ENCODE measurements at regions not wholly inside any gene's neighbourhood (a gene's known extent, or its start where the extent isn't known, plus 50 kb on each side); places are given as distances from the start of the nearest gene placed in this dataset.

- DNase-seq (no peak), ATAC-seq (no peak)
- no peaks in the 10 kb centered on the region for H3K9me3 Mint-ChIP-seq
- H3K4me1 Mint-ChIP-seq: no peaks in the 10 kb centered on the region
- no peak overlapping the region for H3K4me3 Mint-ChIP-seq
- peaks cover 5% of the 10 kb centered on the region for H3K27me3 Mint-ChIP-seq
- H3K36me3 Mint-ChIP-seq (ENCODE audit: low read depth): no peaks in the 10 kb centered on the region
- H3K27ac Mint-ChIP-seq: no peak overlapping the region
These were observed 93.1 kb upstream of the PMEPA1 start for GRCh38 chr20:57802765-57803507.

DNA sequence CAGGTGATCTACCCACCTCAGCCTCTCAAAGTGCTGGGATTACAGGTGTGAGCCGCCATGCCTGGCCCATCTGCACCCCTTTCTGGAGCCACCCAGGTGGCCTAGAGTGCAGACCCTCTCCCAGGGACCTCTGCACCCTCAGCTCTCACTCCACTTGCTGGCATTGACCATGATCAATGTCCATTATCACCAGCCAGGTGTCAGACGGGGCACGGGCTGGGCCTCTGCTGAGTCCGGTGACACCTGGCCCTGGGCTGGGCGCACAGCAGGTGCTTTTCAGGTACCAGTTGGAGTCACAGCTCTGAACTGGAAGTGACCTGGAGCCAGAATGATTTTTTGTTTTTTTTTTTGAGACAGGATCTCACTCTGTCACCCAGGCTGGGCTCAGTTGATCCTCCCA is 91.8 kb upstream of the PMEPA1 start:
- no peaks in the 10 kb centered on the region for H3K4me1 Mint-ChIP-seq

GRCh38 chr20:57800791-57801430 is 91.1 kb upstream of the PMEPA1 start:
- Mint-ChIP-seq H3K36me3 (ENCODE audit: low read depth) (no peaks in the 10 kb centered on the region), H3K9me3 (no peaks in the 10 kb centered on the region), H3K27ac (no peak overlapping the region), H3K4me1 (no peaks in the 10 kb centered on the region), H3K4me3 (no peak overlapping the region), H3K27me3 (no peaks in the 10 kb centered on the region)
- DNase-seq: no peak
- no peak for ATAC-seq

More for the DNA sequence above, 91.8 kb upstream of the PMEPA1 start:
- Mint-ChIP-seq H3K4me3 (no peak overlapping the region), H3K36me3 (ENCODE audit: low read depth) (no peaks in the 10 kb centered on the region), H3K27me3 (no peaks in the 10 kb centered on the region), H3K9me3 (no peaks in the 10 kb centered on the region), H3K27ac (no peak overlapping the region)
- no peak for DNase-seq
- ATAC-seq: no peak

DNA sequence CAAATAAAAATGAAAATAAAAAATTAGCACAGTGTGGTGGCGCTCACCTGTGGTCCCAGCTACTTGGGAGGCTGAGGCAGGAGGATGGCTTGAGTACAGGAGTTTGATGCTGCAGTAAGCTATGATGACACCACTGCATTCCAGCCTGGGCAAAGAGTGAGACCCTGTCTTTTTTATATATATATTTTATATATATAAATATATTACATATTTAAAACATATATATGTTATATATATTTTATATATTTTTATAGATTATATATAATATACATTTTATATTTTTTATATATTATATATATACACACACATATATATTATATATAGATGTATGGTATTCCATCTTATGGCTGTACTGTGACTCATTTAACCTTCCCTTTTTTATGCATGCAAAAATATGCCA is 87.6 kb upstream of the PMEPA1 start:
- ATAC-seq: no peak
- Mint-ChIP-seq H3K36me3 (ENCODE audit: low read depth) (no peaks in the 10 kb centered on the region), H3K4me3 (no peak overlapping the region), H3K27me3 (no peaks in the 10 kb centered on the region), H3K4me1 (no peaks in the 10 kb centered on the region), H3K27ac (no peak overlapping the region), H3K9me3 (no peaks in the 10 kb centered on the region)
- DNase-seq: no peak

- Mint-ChIP-seq H3K27me3 (no peaks in the 10 kb centered on the region), H3K27ac (no peak overlapping the region), H3K9me3 (no peaks in the 10 kb centered on the region), H3K4me3 (no peak overlapping the region), H3K4me1 (no peaks in the 10 kb centered on the region), H3K36me3 (ENCODE audit: low read depth) (no peaks in the 10 kb centered on the region)
- DNase-seq (no peak), ATAC-seq (no peak)
These were observed 86.3 kb upstream of the PMEPA1 start for GRCh38 chr20:57795977-57796560.

DNA sequence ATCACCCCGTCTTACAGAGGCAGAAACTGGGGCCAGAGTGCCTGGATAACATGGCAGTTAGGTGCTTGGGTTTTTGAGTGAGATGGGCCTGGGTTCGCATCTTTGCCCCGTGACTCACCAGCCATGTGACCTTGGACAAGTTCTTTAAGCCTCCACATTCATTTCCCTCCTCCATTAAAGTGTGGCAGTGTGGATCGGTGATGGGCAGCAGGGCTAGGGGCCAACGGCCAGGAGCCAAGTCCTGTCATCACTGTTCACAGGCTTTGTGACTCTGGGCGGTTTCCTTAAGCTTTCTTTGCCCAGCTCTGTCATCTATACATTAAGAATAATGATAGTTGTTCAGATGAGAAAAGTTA is 85.5 kb upstream of the PMEPA1 start:
- Mint-ChIP-seq H3K4me3 (no peak overlapping the region), H3K36me3 (ENCODE audit: low read depth) (no peaks in the 10 kb centered on the region), H3K27ac (no peak overlapping the region), H3K9me3 (no peaks in the 10 kb centered on the region), H3K4me1 (no peaks in the 10 kb centered on the region), H3K27me3 (no peaks in the 10 kb centered on the region)
- DNase-seq (no peak), ATAC-seq (no peak)

DNA sequence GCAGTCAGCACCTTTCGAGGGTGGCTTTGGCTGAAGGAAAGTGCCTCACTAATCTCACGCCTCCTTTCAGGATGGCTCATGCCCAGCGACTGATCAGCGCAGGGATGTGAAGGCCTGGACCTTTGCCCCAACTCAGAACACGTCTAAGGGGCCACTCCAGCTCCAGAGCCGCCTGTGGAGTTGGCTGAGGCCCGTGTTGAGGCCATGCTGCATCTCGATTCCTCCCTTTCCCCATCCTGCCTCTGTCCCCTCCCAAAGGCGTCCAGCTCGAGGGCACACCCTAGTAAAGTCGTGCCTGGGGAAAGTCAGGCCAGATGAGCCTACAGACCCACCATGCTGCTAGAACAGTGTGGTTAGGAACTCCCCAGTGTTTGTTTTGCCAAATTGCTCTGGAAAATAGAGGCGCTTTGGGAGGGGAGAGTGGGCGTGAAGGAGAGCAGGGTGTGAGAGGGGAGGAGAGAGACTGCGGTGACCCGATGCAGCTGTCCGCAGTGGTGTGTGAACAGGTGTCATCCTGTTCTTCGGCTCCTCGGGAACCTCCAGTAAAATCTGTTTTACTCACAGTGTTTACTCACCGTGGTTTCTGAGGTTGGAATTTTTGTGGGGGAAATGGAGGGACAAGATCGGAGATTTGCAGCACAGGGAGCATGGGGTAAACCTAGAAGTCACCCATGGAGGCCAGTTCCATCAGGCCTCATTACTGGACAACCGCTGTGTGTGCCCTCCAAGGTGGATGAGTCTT is 85.0 kb upstream of the PMEPA1 start:
- H3K9me3 Mint-ChIP-seq: no peaks in the 10 kb centered on the region
- no peak overlapping the region for H3K27ac Mint-ChIP-seq
- no peak for ATAC-seq
- no peak overlapping the region for H3K4me3 Mint-ChIP-seq
- no peaks in the 10 kb centered on the region for H3K27me3 Mint-ChIP-seq
- no peaks in the 10 kb centered on the region for H3K36me3 Mint-ChIP-seq (ENCODE audit: low read depth)
- H3K4me1 Mint-ChIP-seq: no peaks in the 10 kb centered on the region
- no peak for DNase-seq

- Mint-ChIP-seq H3K36me3 (ENCODE audit: low read depth) (no peaks in the 10 kb centered on the region), H3K27me3 (no peaks in the 10 kb centered on the region), H3K27ac (no peak overlapping the region), H3K4me3 (no peak overlapping the region), H3K9me3 (no peaks in the 10 kb centered on the region), H3K4me1 (no peaks in the 10 kb centered on the region)
- no peak for ATAC-seq
- DNase-seq: no peak
These were observed 84.2 kb upstream of the PMEPA1 start for GRCh38 chr20:57794036-57794435.

DNA sequence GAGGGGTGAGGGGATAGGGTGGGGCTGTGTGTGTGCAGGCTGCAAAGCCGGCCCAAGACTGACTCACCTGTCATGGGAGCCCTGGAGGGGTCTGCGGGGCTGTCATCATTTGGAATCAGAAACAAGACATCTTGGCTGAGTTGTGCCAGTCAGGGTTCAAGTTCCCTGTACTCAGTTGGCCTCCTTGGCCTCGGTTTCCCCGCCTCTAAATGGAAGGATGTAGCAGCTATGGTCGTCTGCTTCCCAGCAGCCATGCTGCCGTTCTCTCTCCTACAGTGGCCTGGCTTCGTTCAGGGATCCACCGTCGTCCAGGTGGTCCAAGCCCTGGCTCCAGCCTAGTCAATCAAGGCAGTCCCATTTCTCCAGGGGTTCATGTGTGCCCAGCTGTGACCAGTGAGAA is 83.6 kb upstream of the PMEPA1 start:
- Mint-ChIP-seq H3K4me3 (no peak overlapping the region), H3K9me3 (no peaks in the 10 kb centered on the region), H3K27me3 (peaks cover 2% of the 10 kb centered on the region), H3K27ac (no peak overlapping the region), H3K4me1 (no peaks in the 10 kb centered on the region), H3K36me3 (ENCODE audit: low read depth) (no peaks in the 10 kb centered on the region)
- DNase-seq (no peak), ATAC-seq (no peak)

- no peak for ATAC-seq
- no peaks in the 10 kb centered on the region for H3K4me1 Mint-ChIP-seq
- no peaks in the 10 kb centered on the region for H3K36me3 Mint-ChIP-seq (ENCODE audit: low read depth)
These were observed 82.7 kb upstream of the PMEPA1 start for GRCh38 chr20:57792386-57793080.

DNA sequence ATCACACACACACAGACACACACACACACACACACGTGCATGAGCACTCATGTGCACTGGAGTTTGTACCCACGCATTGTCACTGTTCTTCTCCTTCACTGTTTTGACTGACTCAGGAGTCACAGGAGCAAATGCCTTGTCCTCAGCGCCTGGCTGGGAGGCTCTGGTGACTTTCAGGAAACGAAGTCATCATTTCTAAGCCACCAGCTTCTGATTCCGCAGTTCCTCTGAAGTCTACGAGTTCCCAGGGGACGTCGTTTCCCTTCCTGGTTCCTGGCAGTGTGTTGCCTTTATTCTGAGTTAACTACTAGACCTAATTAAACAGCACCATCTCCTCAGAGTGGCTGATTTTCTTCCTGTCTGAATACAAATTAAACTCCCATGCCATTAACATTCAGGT is 82.2 kb upstream of the PMEPA1 start:
- no peaks in the 10 kb centered on the region for H3K4me1 Mint-ChIP-seq
- H3K9me3 Mint-ChIP-seq: no peaks in the 10 kb centered on the region
- no peaks in the 10 kb centered on the region for H3K36me3 Mint-ChIP-seq (ENCODE audit: low read depth)
- peaks cover 5% of the 10 kb centered on the region for H3K27me3 Mint-ChIP-seq
- H3K27ac Mint-ChIP-seq: no peak overlapping the region
- no peak for ATAC-seq
- DNase-seq: no peak
- H3K4me3 Mint-ChIP-seq: no peak overlapping the region

More at GRCh38 chr20:57792386-57793080, 82.7 kb upstream of the PMEPA1 start:
- Mint-ChIP-seq H3K27me3 (peaks cover 3% of the 10 kb centered on the region), H3K27ac (no peak overlapping the region), H3K4me3 (no peak overlapping the region), H3K9me3 (no peaks in the 10 kb centered on the region)
- no peak for DNase-seq

- Mint-ChIP-seq H3K4me1 (no peaks in the 10 kb centered on the region), H3K27ac (no peak overlapping the region), H3K9me3 (no peaks in the 10 kb centered on the region), H3K36me3 (ENCODE audit: low read depth) (no peaks in the 10 kb centered on the region), H3K27me3 (peaks cover 5% of the 10 kb centered on the region), H3K4me3 (no peak overlapping the region)
- DNase-seq (no peak), ATAC-seq (no peak)
These were observed 81.6 kb upstream of the PMEPA1 start for GRCh38 chr20:57791178-57791962.

DNA sequence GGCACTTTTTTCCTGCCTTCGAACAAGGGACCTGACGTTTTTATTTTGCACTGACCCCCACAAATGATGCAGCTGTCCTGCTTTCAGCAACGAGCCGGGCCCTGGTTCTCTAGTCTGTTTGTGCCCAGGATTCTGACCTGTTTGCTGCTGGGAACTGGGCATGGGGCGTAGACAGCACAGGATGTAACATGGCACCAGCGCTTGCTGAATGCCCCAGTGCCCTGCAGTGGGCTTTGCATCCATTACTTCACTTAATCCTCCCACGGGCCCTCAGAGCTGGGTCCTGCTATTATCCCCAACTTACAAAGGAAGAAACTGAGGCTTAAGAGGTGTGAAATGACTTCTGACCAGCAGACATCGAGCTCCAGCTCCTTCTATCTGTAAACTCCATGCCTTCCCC is 80.4 kb upstream of the PMEPA1 start:
- Mint-ChIP-seq H3K36me3 (ENCODE audit: low read depth) (no peaks in the 10 kb centered on the region), H3K4me3 (no peak overlapping the region), H3K9me3 (no peaks in the 10 kb centered on the region), H3K27ac (no peak overlapping the region), H3K4me1 (no peaks in the 10 kb centered on the region), H3K27me3 (peaks cover 5% of the 10 kb centered on the region)
- DNase-seq (no peak), ATAC-seq (no peak)

Measured in activated naive CD8-positive, alpha-beta T cell treated with anti-CD3 and anti-CD28 coated beads, Interleukin-2, amount 50 U/mL, for 24 hours (primary cell).